HG03045 (cell line): ENCODE measurements at regions not wholly inside any gene's neighbourhood (a gene's known extent, or its start where the extent isn't known, plus 50 kb on each side); places are given as distances from the start of the nearest gene placed in this dataset.

ENCODE experiments used
- ATAC-seq: cut with Tn5 transposase; IDR thresholded peaks from one replicate; pipeline ENCODE4 v1.9.1; 2021; ENCODE audit warnings: mild to moderate bottlenecking, moderate library complexity; ENCODE audit not compliant: unreplicated experiment

- no peak for ATAC-seq
Observed at GRCh38 chr1:234713859-234714258, 103.9 kb upstream of the IRF2BP2 start.

DNA sequence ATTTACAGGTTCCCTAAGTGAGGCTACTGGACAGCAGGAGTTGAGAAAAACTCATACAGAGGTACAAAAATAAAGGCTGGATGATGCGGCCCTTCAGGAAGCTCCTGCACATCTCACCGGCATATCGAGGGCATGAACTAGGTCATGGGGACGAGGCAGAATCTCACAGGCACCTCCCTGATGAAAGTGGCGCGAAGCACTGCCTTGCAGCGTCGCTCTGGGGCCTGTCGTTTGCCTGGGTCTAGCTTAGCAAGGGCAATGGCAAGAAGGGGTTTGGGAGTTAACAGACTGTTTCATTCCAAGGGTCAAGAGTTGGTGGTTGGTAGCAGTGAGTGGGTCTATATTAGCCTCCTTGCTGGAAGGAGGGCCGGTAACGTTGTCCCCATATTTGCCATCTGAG, 103.5 kb upstream of the IRF2BP2 start:
- ATAC-seq, result no peak

GRCh38 chr1:234712891-234713305, 102.9 kb upstream of the IRF2BP2 start:
- no peak for ATAC-seq

- ATAC-seq, result no peak
Observed at GRCh38 chr1:234710936-234711724, 101.2 kb upstream of the IRF2BP2 start.

DNA sequence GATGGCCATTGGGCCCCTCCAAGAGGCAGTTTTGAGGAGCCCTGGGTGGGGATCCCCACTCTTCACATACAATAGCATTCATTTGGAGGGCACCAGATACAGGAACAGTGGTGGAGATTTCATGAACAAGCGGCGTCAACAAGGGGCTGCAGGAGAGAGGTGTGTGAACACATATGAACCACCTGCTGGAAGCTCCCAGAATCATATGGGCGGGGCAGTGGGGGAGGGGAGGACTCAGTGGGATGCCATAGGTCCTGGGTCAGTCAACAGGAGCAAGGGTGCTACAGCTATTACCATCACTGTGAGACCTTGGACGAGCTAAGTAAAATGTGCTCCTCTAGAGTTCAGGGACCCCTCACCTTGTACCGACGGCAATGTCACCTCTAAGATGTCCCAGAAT, 100.4 kb upstream of the IRF2BP2 start:
- ATAC-seq, result no peak

DNA sequence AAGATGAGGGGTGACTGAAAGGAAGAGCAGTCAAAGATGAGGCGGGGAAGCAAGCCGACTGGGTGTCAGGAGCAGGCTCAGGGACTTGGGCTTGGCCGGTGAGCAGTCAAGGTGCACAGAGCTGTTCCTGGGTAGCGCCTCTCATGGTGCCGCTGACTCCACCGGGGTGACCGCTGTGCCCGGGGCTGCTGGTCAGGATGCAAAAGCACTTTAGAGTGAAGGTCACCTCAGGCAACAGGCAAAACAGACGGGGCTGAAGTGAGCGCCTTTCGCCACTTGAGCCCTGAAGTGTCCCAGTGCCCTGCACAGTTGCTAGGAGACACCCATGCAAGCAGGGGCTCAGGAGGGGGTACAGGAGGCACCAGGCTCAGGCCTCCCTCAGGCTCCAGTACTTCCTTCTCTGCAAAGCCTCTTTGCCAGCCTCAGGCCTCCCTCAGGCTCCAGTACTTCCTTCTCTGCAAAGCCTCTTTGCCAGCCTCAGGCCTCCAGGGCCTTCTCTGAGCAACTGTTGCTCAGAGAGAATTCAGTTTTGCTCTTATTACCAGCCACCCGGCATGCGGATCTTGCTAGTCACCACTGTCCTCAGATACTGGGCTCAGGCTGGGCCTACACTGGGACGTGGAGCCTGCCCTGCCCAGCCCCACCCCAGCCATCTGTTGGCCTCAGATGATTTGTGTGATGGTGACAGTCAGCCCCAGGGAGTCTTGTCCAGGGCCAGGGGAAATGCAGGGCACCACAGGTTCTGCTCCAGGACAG, 99.7 kb upstream of the IRF2BP2 start:
- ATAC-seq, result no peak

GRCh38 chr1:234708700-234709395, 98.9 kb upstream of the IRF2BP2 start:
- ATAC-seq, result no peak

DNA sequence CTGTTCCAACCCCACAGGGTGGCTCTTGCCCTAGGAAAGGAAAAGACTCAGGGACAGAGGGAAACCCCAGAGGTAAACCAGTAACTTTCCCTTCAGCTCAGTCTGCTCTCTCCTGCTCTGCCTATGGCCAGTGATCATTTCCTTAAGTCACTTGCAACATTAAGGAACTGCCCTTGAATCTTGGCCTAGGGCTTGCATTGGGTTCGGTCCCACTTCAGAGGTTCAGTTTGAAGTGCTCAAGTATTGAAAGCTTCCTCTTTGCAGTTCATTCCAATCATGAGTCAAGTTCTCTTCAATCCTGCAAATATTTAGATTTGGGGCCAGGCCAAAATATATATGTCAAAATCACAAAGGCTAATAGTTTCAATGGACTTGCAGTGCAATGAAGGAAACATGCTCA, 97.7 kb upstream of the IRF2BP2 start:
- ATAC-seq, result no peak

DNA sequence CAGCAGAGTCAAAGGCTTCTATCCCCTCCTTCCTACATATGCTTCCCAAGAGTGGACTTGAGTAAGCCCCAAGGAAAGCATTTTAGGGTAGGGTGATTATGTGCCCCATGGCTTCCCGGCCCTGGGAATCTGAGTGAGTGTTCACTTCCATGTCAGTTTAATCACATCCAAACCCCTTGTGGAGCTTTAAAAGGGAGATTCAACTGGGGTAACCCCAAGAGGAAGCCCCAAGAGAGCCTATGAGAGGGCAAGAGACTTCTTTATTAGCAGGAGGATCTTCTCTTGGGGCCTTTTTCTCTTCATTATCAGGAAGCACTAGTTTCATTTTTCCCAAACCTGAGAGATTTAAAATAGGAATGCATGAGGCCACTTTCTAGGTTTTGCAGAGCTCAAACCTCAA, 97.0 kb upstream of the IRF2BP2 start:
- ATAC-seq, result no peak

GRCh38 chr1:234706199-234706598, 96.2 kb upstream of the IRF2BP2 start:
- no peak for ATAC-seq

DNA sequence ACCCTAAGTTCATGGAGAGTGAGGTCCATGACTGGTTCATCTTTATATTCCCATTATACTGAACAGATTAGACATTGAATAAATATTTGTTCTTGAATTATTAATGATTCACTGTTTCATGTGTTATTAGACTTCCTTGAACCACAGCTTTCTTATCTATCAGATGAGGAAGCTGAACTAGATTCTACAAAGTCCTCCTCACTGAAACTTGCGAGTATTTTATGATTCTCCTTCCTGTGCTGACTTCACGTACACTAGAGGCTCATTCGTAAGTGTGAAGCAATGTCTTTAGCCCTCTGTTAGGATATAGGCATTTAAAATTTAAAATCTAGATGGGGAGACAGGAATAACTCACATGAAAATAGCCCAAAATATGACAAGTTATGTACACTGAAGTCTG, 95.6 kb upstream of the IRF2BP2 start:
- ATAC-seq, result no peak

DNA sequence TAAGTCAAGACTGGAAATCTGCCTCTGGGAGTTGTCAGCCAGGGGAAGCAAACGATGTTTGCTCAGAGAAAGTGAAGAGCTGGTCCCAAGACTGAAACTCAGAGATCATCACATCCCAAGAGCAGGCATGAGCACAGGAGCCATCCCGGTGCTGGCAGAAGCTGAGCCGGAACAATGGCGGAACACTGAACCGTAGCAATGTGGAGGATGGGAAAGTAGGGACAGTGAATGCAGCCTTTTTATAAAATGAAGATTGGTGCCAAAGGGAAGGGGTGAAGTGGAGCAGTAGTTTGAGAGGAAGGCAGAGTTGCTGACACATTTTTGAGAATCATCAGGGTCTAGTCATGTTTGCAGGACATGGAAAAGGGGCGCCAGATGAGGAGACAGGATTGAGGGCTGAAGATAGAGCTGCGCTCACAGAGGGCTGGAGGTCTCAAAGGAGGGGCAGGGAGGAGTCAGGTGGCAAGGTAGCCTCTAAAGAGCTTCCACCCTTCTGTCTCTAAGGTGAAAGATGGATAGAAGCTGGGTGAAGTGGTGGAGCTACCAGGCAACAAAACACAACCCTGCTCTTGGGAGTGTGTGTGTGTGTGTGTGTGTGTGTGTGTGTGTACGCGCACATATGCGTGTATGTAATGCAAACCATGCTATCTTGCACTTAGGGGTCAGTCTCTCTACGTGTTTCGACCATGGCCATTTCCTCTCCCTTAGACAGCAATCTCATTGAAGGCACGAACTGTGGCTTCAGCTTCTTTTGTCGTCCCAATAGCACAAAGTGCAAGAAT, 94.3 kb upstream of the IRF2BP2 start:
- no peak for ATAC-seq

- no peak for ATAC-seq
Observed at GRCh38 chr1:234702342-234703000, 92.5 kb upstream of the IRF2BP2 start.

GRCh38 chr1:234701737-234702341, 91.9 kb upstream of the IRF2BP2 start:
- ATAC-seq, result no peak

- ATAC-seq, result peak; percentile 64
Observed at GRCh38 chr1:234699795-234700665, 90.1 kb upstream of the IRF2BP2 start.

DNA sequence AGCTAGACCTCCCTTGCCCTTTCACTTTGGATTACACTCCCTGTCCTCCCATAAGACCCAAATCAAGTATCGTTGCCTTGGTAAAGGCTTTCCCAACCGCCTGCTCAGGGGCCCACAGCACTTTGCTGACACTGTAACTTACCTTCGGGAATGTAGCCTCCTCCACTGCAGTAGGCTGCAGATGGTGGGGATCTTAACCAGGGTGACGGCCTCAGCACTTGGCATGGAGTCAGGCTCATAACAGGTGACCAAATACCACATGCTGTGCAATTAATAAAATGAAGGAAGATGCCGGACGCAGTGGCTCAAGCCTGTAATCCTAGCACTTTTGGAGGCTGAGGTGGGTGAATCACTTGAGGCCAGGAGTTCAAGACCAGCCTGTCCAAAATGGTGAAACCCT, 88.7 kb upstream of the IRF2BP2 start:
- no peak for ATAC-seq

DNA sequence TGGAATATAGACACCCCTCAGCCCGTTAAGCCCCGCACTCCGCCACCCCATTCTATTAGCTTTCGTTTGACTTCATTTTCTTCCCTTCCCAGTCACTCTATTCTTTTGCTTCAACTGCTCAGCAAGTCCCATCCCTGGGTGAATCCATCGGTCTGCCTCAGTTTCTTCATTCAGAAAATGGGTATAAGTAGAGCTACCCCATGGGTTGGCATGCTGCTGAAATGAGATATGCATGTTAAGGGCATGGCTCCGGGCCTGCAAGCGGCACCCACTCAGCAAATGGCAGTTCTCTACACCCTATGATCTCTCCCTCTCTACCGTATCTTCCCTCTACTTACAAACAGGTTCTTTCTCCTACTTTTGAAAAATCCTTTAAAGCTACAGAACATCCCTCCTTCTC, 87.8 kb upstream of the IRF2BP2 start:
- no peak for ATAC-seq

DNA sequence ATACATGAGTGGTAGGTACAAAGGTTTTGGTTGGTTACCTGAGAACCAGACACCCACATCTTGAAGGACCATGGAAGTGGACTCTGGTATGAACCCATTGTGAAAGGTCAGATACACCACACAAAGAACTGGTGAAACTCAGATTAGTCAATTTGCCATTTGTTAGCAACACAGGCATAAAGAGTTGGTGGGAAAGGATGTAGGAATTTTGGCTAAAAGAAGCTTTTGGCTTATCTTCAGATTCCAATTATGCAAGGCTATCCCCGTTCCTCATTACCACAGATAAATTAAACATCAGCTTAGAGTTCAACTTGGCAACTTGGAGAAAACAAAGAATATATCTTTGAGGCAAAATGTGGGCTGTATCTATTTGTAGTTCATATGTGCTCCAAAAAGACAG, 87.0 kb upstream of the IRF2BP2 start:
- ATAC-seq, result no peak

GRCh38 chr1:234696148-234696576, 86.2 kb upstream of the IRF2BP2 start:
- ATAC-seq, result peak; percentile 30
